GM12878 (cell line): ENCODE measurements at regions not wholly inside any gene's neighbourhood (a gene's known extent, or its start where the extent isn't known, plus 50 kb on each side); places are given as distances from the start of the nearest gene placed in this dataset.
A peak's percentile ranks its signal among the peaks of the same experiment; 100 is the strongest.

Experiments
- ATAC-seq: fragments of 200-7000 bp; cut with Tn5 transposase; 3 replicates; pipeline ENCODE4 v1.9.1; 2020; ENCODE audit warnings: mild to moderate bottlenecking, moderate library complexity
- BruUV-seq: library from RNA; stranded (reverse); fragments of 400-500 nt; replicated peaks from 2 replicates; lab custom pipeline; 2021; lab: Mats Ljungman, UMichigan
- CTCF ChIA-PET: fragments of 300-600 bp; sonication (Branson Sonifier 250); formaldehyde crosslinking; extraction: SDS; loops from one replicate; lab custom pipeline; 2021; ENCODE audit warnings: inconsistent platforms; lab: Yijun Ruan, JAX
- POLR2A ChIA-PET: fragments of 350-600 bp; formaldehyde crosslinking; extraction: SDS; loops from one replicate; lab custom pipeline; 2021; ENCODE audit warnings: inconsistent platforms; lab: Charles Lee
- RAD21 ChIA-PET: fragments of 300-600 bp; sonication (Branson Sonifier 250); formaldehyde crosslinking; loops from one replicate; lab custom pipeline; 2023; ENCODE audit warnings: antibody characterized with exemption; ENCODE audit not compliant: unreplicated experiment; lab: Charles Lee
- SMC1A ChIA-PET: fragments of 300-600 bp; sonication (Branson Sonifier 250); formaldehyde crosslinking; loops from one replicate; lab custom pipeline; 2023; ENCODE audit not compliant: unreplicated experiment, uncharacterized antibody; lab: Charles Lee
- DNase-seq: peaks from one replicate; pipeline ENCODE4 v3.0.0-alpha.2; 2011; ENCODE audit warnings: low read depth, low spot score
- FAIRE-seq: peaks from 3 replicates; lab custom pipeline; 2011; peaks lifted over from hg19 to GRCh38; lab: Jason Lieb, UNC
- H2AFZ ChIP-seq: 2 replicates; pipeline ENCODE4 v1.6.0; 2011; ENCODE audit warnings: low read depth, low read length, control low read depth; ENCODE audit not compliant: control insufficient read depth
- H3K27ac ChIP-seq: 2 replicates; pipeline ENCODE4 v1.5.1; 2011; ENCODE audit warnings: control low read depth; ENCODE audit not compliant: control insufficient read depth, insufficient read depth
- H3K27me3 ChIP-seq, 2 experiments: replicated peaks in 1 of 2; 2 replicates each; pipeline versions ENCODE4 v1.6.0 to v1.6.1; 2011; ENCODE audit warnings: low read length in 1 of 2; ENCODE audit not compliant: control insufficient read depth in 2 of 2, insufficient read depth in 2 of 2
- H3K36me3 ChIP-seq, 2 experiments: 2 replicates each; pipeline ENCODE4 v1.5.1; 2011; ENCODE audit warnings: low read length in 1 of 2; ENCODE audit not compliant: control insufficient read depth in 2 of 2, insufficient read depth in 2 of 2
- H3K4me1 ChIP-seq: 2 replicates; pipeline ENCODE4 v1.6.1; 2011; ENCODE audit warnings: mild to moderate bottlenecking, low read length, moderate library complexity, mixed read lengths; ENCODE audit not compliant: control insufficient read depth, insufficient read depth
- H3K4me2 ChIP-seq: 2 replicates; pipeline ENCODE4 v1.6.0; 2011; ENCODE audit warnings: control low read depth; ENCODE audit not compliant: control insufficient read depth, insufficient read depth
- H3K4me3 ChIP-seq: fragments of 200-600 bp; sonication (generic); 2 replicates; pipeline ENCODE4 v1.5.1; 2016
- H3K79me2 ChIP-seq: 2 replicates; pipeline ENCODE4 v1.6.0; 2011; ENCODE audit warnings: low read length; ENCODE audit not compliant: control insufficient read depth, insufficient read depth
- H3K9ac ChIP-seq: 2 replicates; pipeline ENCODE4 v1.8.0; 2011; ENCODE audit warnings: low read length, control low read depth, mixed read lengths; ENCODE audit not compliant: control insufficient read depth, insufficient read depth
- H3K9me3 ChIP-seq: replicated peaks from 3 replicates; pipeline ENCODE4 v1.5.1; 2011; ENCODE audit warnings: mild to moderate bottlenecking, low read length; ENCODE audit not compliant: control insufficient read depth, insufficient read depth
- H4K20me1 ChIP-seq: 2 replicates; pipeline ENCODE4 v1.6.0; 2011; ENCODE audit not compliant: control insufficient read depth, insufficient read depth
- CHD4 ChIP-seq: fragments of 200-600 bp; sonication (generic); IDR thresholded peaks from 2 replicates; pipeline ENCODE4 v1.6.1; 2016; ENCODE audit warnings: mild to moderate bottlenecking
- EGR1 ChIP-seq, 2 experiments: IDR thresholded peaks; 1 replicate in 1 of 2; 2 replicates in 1 of 2; pipeline ENCODE4 v1.6.1; 2011 to 2012; ENCODE audit warnings: low read depth in 2 of 2, low read length in 2 of 2, borderline replicate concordance in 1 of 2, mild to moderate bottlenecking in 1 of 2, moderate library complexity in 1 of 2
- MEF2A ChIP-seq: IDR thresholded peaks from 2 replicates; pipeline ENCODE4 v1.6.1; 2011; ENCODE audit warnings: low read depth, mild to moderate bottlenecking, low read length, moderate library complexity; ENCODE audit not compliant: insufficient read depth
- NR2C1 ChIP-seq: fragments of 450-650 bp; IDR thresholded peaks from 2 replicates; pipeline ENCODE4 v1.6.1; 2017; ENCODE audit warnings: antibody characterized with exemption, mild to moderate bottlenecking, moderate library complexity
- PML ChIP-seq: IDR thresholded peaks from 2 replicates; pipeline ENCODE4 v1.6.1; 2012; ENCODE audit warnings: low read length, inconsistent platforms
- SPI1 ChIP-seq: IDR thresholded peaks from 2 replicates; pipeline ENCODE4 v1.6.1; 2011; ENCODE audit warnings: low read depth, mild to moderate bottlenecking, low read length, moderate library complexity, borderline replicate concordance; ENCODE audit not compliant: insufficient read depth
- ZNF217 ChIP-seq: fragments of 450-650 bp; IDR thresholded peaks from 2 replicates; pipeline ENCODE4 v1.6.1; 2017; ENCODE audit warnings: antibody characterized with exemption, mild to moderate bottlenecking
- WGBS: methylation state at CpG from one replicate; pipeline ENCODE4 v1.1.6; 2016; ENCODE audit warnings: low lambda C conversion rate; ENCODE audit not compliant: insufficient replicate concordance, insufficient coverage; ENCODE audit errors: missing lambda C conversion rate; 5-methylcytosine and 5-hydroxymethylcytosine counted together
- in situ Hi-C: fragments of 300-500 bp; cut with MboI; formaldehyde crosslinking; loops from 9 replicates; pipeline ENCODE4 v1.14.3; 2018; ENCODE audit warnings: mixed read lengths
- intact Hi-C: fragments of 100-400 bp; cut with micrococcal nuclease; formaldehyde crosslinking; loops from one replicate; pipeline ENCODE4 v1.14.2; 2022; ENCODE audit not compliant: unreplicated experiment
- TF ChIP-seq, protein P1 (sequence below): IDR thresholded peaks from 2 replicates; pipeline ENCODE4 v1.6.1; 2012; ENCODE audit warnings: improper control_type of control experiment, low read depth, low read length; ENCODE audit not compliant: insufficient replicate concordance

DNA sequence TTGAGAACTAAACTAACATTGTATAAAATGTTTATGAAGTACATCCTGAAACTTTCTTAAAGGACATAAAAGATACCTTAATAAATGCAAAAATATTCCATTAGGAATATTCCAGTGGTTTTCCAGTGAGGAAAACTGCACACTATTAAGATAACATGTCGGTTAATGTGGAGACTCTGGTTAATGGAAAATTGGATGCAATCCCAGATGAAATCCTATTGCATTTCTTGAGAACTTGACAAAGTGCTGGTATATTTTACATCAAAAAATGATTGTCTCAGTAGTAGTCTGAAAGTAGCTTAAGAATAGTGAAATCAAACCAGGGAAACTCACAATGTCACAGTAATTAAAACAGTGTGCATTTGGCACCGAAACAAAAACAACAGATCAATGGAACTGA lies 202.5 kb upstream of the MON1B start:
- ChIA-PET CTCF (no interaction called here), POLR2A (no interaction called here), SMC1A (no interaction called here), RAD21 (no interaction called here)
- no peak for TF ChIP-seq NR2C1
- no peak for TF ChIP-seq MEF2A
- TF ChIP-seq ZNF217 = no peak
- no peak for TF ChIP-seq EGR1 (IDR thresholded peaks at IDR 0.05; ENCODE audit: borderline replicate concordance in 1 of 2, low read depth in 2 of 2, low read length in 2 of 2)
- no peak for TF ChIP-seq CHD4
- Histone ChIP-seq H4K20me1 (no peaks in the 10 kb centered on the region), H2AFZ (no peak overlapping the region), H3K9me3 (no peaks in the 10 kb centered on the region), H3K4me1 (no peaks in the 10 kb centered on the region), H3K9ac (no peak overlapping the region), H3K27ac (no peak overlapping the region), H3K4me3 (no peak overlapping the region), H3K79me2 (no peaks in the 10 kb centered on the region), H3K36me3 (no peaks in the 10 kb centered on the region), H3K4me2 (no peak overlapping the region), H3K27me3 (no peaks in the 10 kb centered on the region)
- DNase-seq (no peak), FAIRE-seq (no peak), ATAC-seq (no peak)
- 22% methylated on average over 2 of the region's 2 CpGs for WGBS
- no TSS peak for BruUV-seq
- intact Hi-C loops = no loop called here
- in situ Hi-C loops = no loop called here

DNA sequence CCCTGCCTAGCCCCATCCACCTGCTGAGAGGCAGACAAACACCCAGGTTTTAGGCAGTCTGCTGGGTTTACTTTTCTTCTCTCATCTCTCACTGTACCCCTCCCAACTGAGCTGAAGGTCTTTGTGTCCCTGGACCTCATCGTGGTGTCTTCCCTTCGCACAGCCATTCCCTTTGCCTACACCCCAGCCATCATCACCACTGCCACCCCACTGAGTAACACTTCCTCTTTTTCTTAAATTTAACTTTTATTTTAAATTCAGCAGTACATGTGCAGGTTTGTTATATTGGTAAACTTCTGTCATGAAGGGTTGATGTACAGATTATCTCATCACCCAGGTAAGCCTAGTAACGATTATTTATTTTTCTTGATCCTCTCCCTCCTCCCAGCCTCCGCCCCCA lies 188.3 kb upstream of the MON1B start:
- Histone ChIP-seq H3K27me3 (no peaks in the 10 kb centered on the region), H3K79me2 (no peaks in the 10 kb centered on the region), H3K4me1 (no peaks in the 10 kb centered on the region), H4K20me1 (no peaks in the 10 kb centered on the region), H3K27ac (no peak overlapping the region), H3K9me3 (no peaks in the 10 kb centered on the region), H2AFZ (no peak overlapping the region), H3K4me2 (no peak overlapping the region), H3K4me3 (no peak overlapping the region), H3K36me3 (no peaks in the 10 kb centered on the region), H3K9ac (no peak overlapping the region)
- ATAC-seq (no peak), FAIRE-seq (no peak), DNase-seq (no peak)
- BruUV-seq = no TSS peak
- intact Hi-C loops (no loop called here), in situ Hi-C loops (no loop called here)
- no peak for TF ChIP-seq PML
- TF ChIP-seq SPI1 = peak; percentile 62; the same call in 1 of the 2 replicates
- TF ChIP-seq, protein P1, sequence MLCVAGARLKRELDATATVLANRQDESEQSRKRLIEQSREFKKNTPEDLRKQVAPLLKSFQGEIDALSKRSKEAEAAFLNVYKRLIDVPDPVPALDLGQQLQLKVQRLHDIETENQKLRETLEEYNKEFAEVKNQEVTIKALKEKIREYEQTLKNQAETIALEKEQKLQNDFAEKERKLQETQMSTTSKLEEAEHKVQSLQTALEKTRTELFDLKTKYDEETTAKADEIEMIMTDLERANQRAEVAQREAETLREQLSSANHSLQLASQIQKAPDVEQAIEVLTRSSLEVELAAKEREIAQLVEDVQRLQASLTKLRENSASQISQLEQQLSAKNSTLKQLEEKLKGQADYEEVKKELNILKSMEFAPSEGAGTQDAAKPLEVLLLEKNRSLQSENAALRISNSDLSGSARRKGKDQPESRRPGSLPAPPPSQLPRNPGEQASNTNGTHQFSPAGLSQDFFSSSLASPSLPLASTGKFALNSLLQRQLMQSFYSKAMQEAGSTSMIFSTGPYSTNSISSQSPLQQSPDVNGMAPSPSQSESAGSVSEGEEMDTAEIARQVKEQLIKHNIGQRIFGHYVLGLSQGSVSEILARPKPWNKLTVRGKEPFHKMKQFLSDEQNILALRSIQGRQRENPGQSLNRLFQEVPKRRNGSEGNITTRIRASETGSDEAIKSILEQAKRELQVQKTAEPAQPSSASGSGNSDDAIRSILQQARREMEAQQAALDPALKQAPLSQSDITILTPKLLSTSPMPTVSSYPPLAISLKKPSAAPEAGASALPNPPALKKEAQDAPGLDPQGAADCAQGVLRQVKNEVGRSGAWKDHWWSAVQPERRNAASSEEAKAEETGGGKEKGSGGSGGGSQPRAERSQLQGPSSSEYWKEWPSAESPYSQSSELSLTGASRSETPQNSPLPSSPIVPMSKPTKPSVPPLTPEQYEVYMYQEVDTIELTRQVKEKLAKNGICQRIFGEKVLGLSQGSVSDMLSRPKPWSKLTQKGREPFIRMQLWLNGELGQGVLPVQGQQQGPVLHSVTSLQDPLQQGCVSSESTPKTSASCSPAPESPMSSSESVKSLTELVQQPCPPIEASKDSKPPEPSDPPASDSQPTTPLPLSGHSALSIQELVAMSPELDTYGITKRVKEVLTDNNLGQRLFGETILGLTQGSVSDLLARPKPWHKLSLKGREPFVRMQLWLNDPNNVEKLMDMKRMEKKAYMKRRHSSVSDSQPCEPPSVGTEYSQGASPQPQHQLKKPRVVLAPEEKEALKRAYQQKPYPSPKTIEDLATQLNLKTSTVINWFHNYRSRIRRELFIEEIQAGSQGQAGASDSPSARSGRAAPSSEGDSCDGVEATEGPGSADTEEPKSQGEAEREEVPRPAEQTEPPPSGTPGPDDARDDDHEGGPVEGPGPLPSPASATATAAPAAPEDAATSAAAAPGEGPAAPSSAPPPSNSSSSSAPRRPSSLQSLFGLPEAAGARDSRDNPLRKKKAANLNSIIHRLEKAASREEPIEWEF = no peak
- SMC1A ChIA-PET = no interaction called here
- CTCF ChIA-PET = no interaction called here
- RAD21 ChIA-PET = no interaction called here
- POLR2A ChIA-PET = no interaction called here
- 42% methylated on average over 4 of the region's 4 CpGs for WGBS
